Naive thymus-derived CD4-positive, alpha-beta T cell (primary cell): ENCODE measurements at regions not wholly inside any gene's neighbourhood (a gene's known extent, or its start where the extent isn't known, plus 50 kb on each side); places are given as distances from the start of the nearest gene placed in this dataset.

ENCODE experiments used
- ATAC-seq: fragments of 150-1000 bp; cut with Tn5 transposase; 2 replicates; pipeline ENCODE4 v1.10.0; 2021; ENCODE audit warnings: mild to moderate bottlenecking, moderate library complexity
- CTCF ChIA-PET: fragments of 350-600 bp; sonication (Branson Sonifier 250); formaldehyde crosslinking; loops from one replicate; lab custom pipeline; 2021; ENCODE audit warnings: antibody characterized with exemption; lab: Charles Lee
- POLR2A ChIA-PET: fragments of 350-600 bp; sonication (Branson Sonifier 250); formaldehyde crosslinking; loops from one replicate; lab custom pipeline; 2021; ENCODE audit warnings: antibody characterized with exemption, inconsistent platforms; lab: Charles Lee
- DNase-seq, 9 donors: peaks; one replicate each; pipeline versions ENCODE4 v3.0.0 to v3.0.0-alpha.2; 2020 to 2022; ENCODE audit warnings: mixed read lengths in 1 of 9
- H3K27ac ChIP-seq: one replicate; pipeline ENCODE4 v1.7.0; 2013; ENCODE audit warnings: mild to moderate bottlenecking, low read depth, low read length, moderate library complexity
- H3K27me3 ChIP-seq, 2 donors: one replicate each; pipeline ENCODE4 v1.7.0; 2013; ENCODE audit warnings: low read length in 2 of 2, mild to moderate bottlenecking in 2 of 2, moderate library complexity in 2 of 2; ENCODE audit not compliant: control insufficient read depth in 2 of 2, insufficient read depth in 2 of 2
- H3K36me3 ChIP-seq, 3 experiments: 1 replicate in 2 of 3; 2 replicates in 1 of 3; pipeline ENCODE4 v1.7.0; 2013; ENCODE audit warnings: low read length in 3 of 3, mild to moderate bottlenecking in 3 of 3, moderate library complexity in 1 of 3; ENCODE audit not compliant: insufficient read depth in 3 of 3, control insufficient read depth in 2 of 3
- H3K4me1 ChIP-seq, 2 donors: one replicate each; pipeline ENCODE4 v1.7.0; 2013; ENCODE audit warnings: low read length in 2 of 2, mild to moderate bottlenecking in 2 of 2, moderate library complexity in 1 of 2; ENCODE audit not compliant: control insufficient read depth in 2 of 2, insufficient read depth in 2 of 2
- H3K4me3 ChIP-seq: 2 replicates; pipeline ENCODE4 v1.7.0; 2013; ENCODE audit warnings: mild to moderate bottlenecking, low read length
- H3K9me3 ChIP-seq, 3 experiments: 1 replicate in 2 of 3; 2 replicates in 1 of 3; pipeline ENCODE4 v1.7.0; 2013; ENCODE audit warnings: low read length in 3 of 3; ENCODE audit not compliant: control insufficient read depth in 2 of 3
- H3K27ac Mint-ChIP-seq, 9 donors: one replicate each; pipeline ENCODE4 v1.8.0; 2020 to 2022; ENCODE audit warnings: mixed read lengths in 9 of 9, mild to moderate bottlenecking in 8 of 9, moderate library complexity in 5 of 9, inconsistent platforms in 2 of 9
- H3K27me3 Mint-ChIP-seq, 5 donors: one replicate each; pipeline ENCODE4 v1.8.0; 2021 to 2022; ENCODE audit warnings: mixed read lengths in 5 of 5, mild to moderate bottlenecking in 1 of 5
- H3K36me3 Mint-ChIP-seq, 5 donors: one replicate each; pipeline ENCODE4 v1.8.0; 2020 to 2022; ENCODE audit warnings: mixed read lengths in 5 of 5, mild to moderate bottlenecking in 3 of 5, inconsistent platforms in 1 of 5
- H3K4me1 Mint-ChIP-seq, 7 donors: one replicate each; pipeline ENCODE4 v1.8.0; 2020 to 2022; ENCODE audit warnings: mixed read lengths in 7 of 7, mild to moderate bottlenecking in 3 of 7, inconsistent platforms in 1 of 7
- H3K4me3 Mint-ChIP-seq, 10 donors: one replicate each; pipeline ENCODE4 v1.8.0; 2020 to 2022; ENCODE audit warnings: mild to moderate bottlenecking in 10 of 10, mixed read lengths in 10 of 10, moderate library complexity in 6 of 10, inconsistent platforms in 2 of 10
- H3K9me3 Mint-ChIP-seq, 11 donors: one replicate each; pipeline ENCODE4 v1.8.0; 2020 to 2022; ENCODE audit warnings: mixed read lengths in 11 of 11, mild to moderate bottlenecking in 4 of 11, inconsistent platforms in 1 of 11, moderate library complexity in 1 of 11
- intact Hi-C, 2 donors: fragments of 100-400 bp; cut with micrococcal nuclease; formaldehyde crosslinking; loops; one replicate each; pipeline ENCODE4 v1.15.1; 2023

- no peak overlapping the region for H3K27ac Mint-ChIP-seq
- DNase-seq (no peak), ATAC-seq (no peak)
- no peak overlapping the region for H3K4me3 Mint-ChIP-seq
- no peaks in the 10 kb centered on the region for H3K36me3 ChIP-seq
- no peaks in the 10 kb centered on the region for H3K4me1 Mint-ChIP-seq
- no peaks in the 10 kb centered on the region for H3K27me3 Mint-ChIP-seq
- no peaks in the 10 kb centered on the region for H3K9me3 ChIP-seq
- no peak overlapping the region for H3K27ac ChIP-seq
- no peaks in the 10 kb centered on the region for H3K27me3 ChIP-seq
- CTCF ChIA-PET, result no interaction called here
- no peak overlapping the region for H3K4me3 ChIP-seq
- H3K9me3 Mint-ChIP-seq, result peaks cover 0 to 6% (median 0%) of the 10 kb centered on the region in 11 donors
- POLR2A ChIA-PET, result no interaction called here
- intact Hi-C loops, result no loop called here
- no peaks in the 10 kb centered on the region for H3K4me1 ChIP-seq
- no peaks in the 10 kb centered on the region for H3K36me3 Mint-ChIP-seq
Measured at GRCh38 chr6:63154535-63154934, 56.7 kb upstream of the FKBP1C start.
